Prostate gland (tissue), 2 donors: ENCODE measurements at regions not wholly inside any gene's neighbourhood (a gene's known extent, or its start where the extent isn't known, plus 50 kb on each side); places are given as distances from the start of the nearest gene placed in this dataset.

Source experiments
- DNase-seq: peaks from one replicate; pipeline ENCODE4 v3.0.0-alpha.2; 2019; ENCODE audit warnings: low spot score
- H3K27ac ChIP-seq, 2 donors: fragments of 200-600 bp; sonication (generic); 2 replicates each; pipeline ENCODE4 v1.5.1; 2017 to 2019
- H3K27me3 ChIP-seq: fragments of 200-600 bp; sonication (generic); replicated peaks from 2 replicates; pipeline ENCODE4 v1.5.1; 2019; ENCODE audit not compliant: insufficient read depth
- H3K36me3 ChIP-seq, 2 donors: fragments of 200-600 bp; sonication (generic); 1 replicate in 1 of 2; 2 replicates in 1 of 2; pipeline versions ENCODE4 v1.5.1 to v1.8.1; 2017 to 2019
- H3K4me1 ChIP-seq: fragments of 200-600 bp; sonication (generic); replicated peaks from 2 replicates; pipeline ENCODE4 v1.5.1; 2019
- H3K4me3 ChIP-seq, 2 donors: fragments of 200-600 bp; sonication (generic); 2 replicates each; pipeline ENCODE4 v1.5.1; 2017 to 2019
- H3K9me3 ChIP-seq: fragments of 200-600 bp; sonication (generic); 2 replicates; pipeline ENCODE4 v1.5.1; 2017
- CTCF ChIP-seq, 4 experiments: fragments of 200-600 bp in 2 of 4; fragments of 450-650 bp in 2 of 4; sonication (generic) in 2 of 4; IDR thresholded peaks; 1 replicate in 3 of 4; 2 replicates in 1 of 4; pipeline ENCODE4 v1.5.1; 2016 to 2019; ENCODE audit warnings: antibody characterized with exemption in 4 of 4, mild to moderate bottlenecking in 2 of 4, moderate library complexity in 2 of 4
- POLR2A ChIP-seq: fragments of 450-650 bp; IDR thresholded peaks from one replicate; pipeline ENCODE4 v1.6.1; 2016; ENCODE audit warnings: antibody characterized with exemption, mild to moderate bottlenecking
- POLR2AphosphoS5 ChIP-seq: sonication (generic); formaldehyde crosslinking; IDR thresholded peaks from one replicate; pipeline ENCODE4 v1.6.1; 2017; ENCODE audit warnings: antibody characterized with exemption
- WGBS: methylation state at CpG from one replicate; pipeline ENCODE4 v1.1.5; 2018; 5-methylcytosine and 5-hydroxymethylcytosine counted together
- intact Hi-C: fragments of 100-400 bp; cut with DNase I; formaldehyde crosslinking; loops from one replicate; pipeline ENCODE4 v1.14.2; 2022

- Histone ChIP-seq H3K36me3 (no peaks in the 10 kb centered on the region), H3K9me3 (no peaks in the 10 kb centered on the region), H3K27ac (no peak overlapping the region), H3K27me3 (no peaks in the 10 kb centered on the region), H3K4me3 (no peak overlapping the region), H3K4me1 (no peaks in the 10 kb centered on the region)
- intact Hi-C loops: no loop called here
- TF ChIP-seq POLR2AphosphoS5 (no peak), CTCF (IDR thresholded peaks at IDR 0.05) (no peak), POLR2A (no peak)
- WGBS: 80% methylated on average over 8 of the region's 8 CpGs
- no peak for DNase-seq
Observed at GRCh38 chr6:90444160-90444714, 142.6 kb downstream of the MAP3K7 start.

GRCh38 chr6:90442366-90442765 lies 144.5 kb downstream of the MAP3K7 start:
- H3K9me3 ChIP-seq: no peaks in the 10 kb centered on the region
- no peaks in the 10 kb centered on the region for H3K4me1 ChIP-seq
- intact Hi-C loops: no loop called here
- no peak for DNase-seq
- H3K27ac ChIP-seq: no peak overlapping the region
- no peak overlapping the region for H3K4me3 ChIP-seq
- TF ChIP-seq CTCF (IDR thresholded peaks at IDR 0.05) (no peak), POLR2AphosphoS5 (no peak), POLR2A (no peak)
- 63% methylated on average over 1 of the region's 1 CpG for WGBS
- no peaks in the 10 kb centered on the region for H3K27me3 ChIP-seq
- H3K36me3 ChIP-seq: no peaks in the 10 kb centered on the region

- intact Hi-C loops: no loop called here
- Histone ChIP-seq H3K27me3 (no peaks in the 10 kb centered on the region), H3K4me3 (no peak overlapping the region), H3K4me1 (no peaks in the 10 kb centered on the region), H3K9me3 (no peaks in the 10 kb centered on the region), H3K36me3 (no peaks in the 10 kb centered on the region), H3K27ac (no peak overlapping the region)
- DNase-seq: no peak
- TF ChIP-seq CTCF (IDR thresholded peaks at IDR 0.05): no peak
- no peak for TF ChIP-seq POLR2A
- no peak for TF ChIP-seq POLR2AphosphoS5
- 82% methylated on average over 8 of the region's 8 CpGs for WGBS
Observed at GRCh38 chr6:90440586-90441283, 144.1 kb upstream of the BACH2 start.

- H3K4me1 ChIP-seq: no peaks in the 10 kb centered on the region
- intact Hi-C loops: no loop called here
- TF ChIP-seq POLR2AphosphoS5: no peak
- TF ChIP-seq POLR2A: no peak
- TF ChIP-seq CTCF (IDR thresholded peaks at IDR 0.05): no peak
- H3K27me3 ChIP-seq: no peaks in the 10 kb centered on the region
- DNase-seq: no peak
- H3K4me3 ChIP-seq: no peak overlapping the region
- WGBS: 92% methylated on average over 2 of the region's 2 CpGs
- no peaks in the 10 kb centered on the region for H3K36me3 ChIP-seq
- no peak overlapping the region for H3K27ac ChIP-seq
- no peaks in the 10 kb centered on the region for H3K9me3 ChIP-seq
Observed at GRCh38 chr6:90439586-90439985, 142.9 kb upstream of the BACH2 start.

- DNase-seq: no peak
- no peaks in the 10 kb centered on the region for H3K36me3 ChIP-seq
- no peak overlapping the region for H3K4me3 ChIP-seq
- TF ChIP-seq POLR2A (no peak), CTCF (IDR thresholded peaks at IDR 0.05) (no peak), POLR2AphosphoS5 (no peak)
- 63% methylated on average over 1 of the region's 1 CpG for WGBS
- H3K4me1 ChIP-seq: no peaks in the 10 kb centered on the region
- no peak overlapping the region for H3K27ac ChIP-seq
- intact Hi-C loops: no loop called here
- no peaks in the 10 kb centered on the region for H3K9me3 ChIP-seq
- no peaks in the 10 kb centered on the region for H3K27me3 ChIP-seq
Observed at GRCh38 chr6:90436403-90436802, 139.8 kb upstream of the BACH2 start.
